Muscle of leg (tissue), 3 donors: ENCODE measurements at regions not wholly inside any gene's neighbourhood (a gene's known extent, or its start where the extent isn't known, plus 50 kb on each side); places are given as distances from the start of the nearest gene placed in this dataset.

Experiments used
- DNase-seq: peaks from one replicate; pipeline ENCODE4 v3.0.0; 2013
- H3K27ac ChIP-seq: one replicate; pipeline ENCODE4 v1.5.1; 2013; ENCODE audit warnings: mild to moderate bottlenecking, low read length, control low read depth
- H3K27me3 ChIP-seq: one replicate; pipeline ENCODE4 v1.6.1; 2013; ENCODE audit warnings: low read length; ENCODE audit not compliant: control insufficient read depth, insufficient read depth
- H3K36me3 ChIP-seq: one replicate; pipeline ENCODE4 v1.6.1; 2013; ENCODE audit warnings: low read length; ENCODE audit not compliant: control insufficient read depth, insufficient read depth
- H3K4me1 ChIP-seq: one replicate; pipeline ENCODE4 v1.6.1; 2013; ENCODE audit warnings: low read length; ENCODE audit not compliant: control insufficient read depth, insufficient read depth
- H3K4me3 ChIP-seq: one replicate; pipeline ENCODE4 v1.5.1; 2013; ENCODE audit warnings: low read length, control low read depth
- H3K9me3 ChIP-seq: replicated peaks from 2 replicates; pipeline ENCODE4 v1.6.1; 2013; ENCODE audit warnings: low read depth, low read length; ENCODE audit not compliant: control insufficient read depth
- WGBS: methylation state at CpG from one replicate; pipeline ENCODE4 v1.1.5; 2013; ENCODE audit warnings: missing lambda C conversion rate; ENCODE audit not compliant: insufficient coverage; 5-methylcytosine and 5-hydroxymethylcytosine counted together

GRCh38 chr6:94645191-94645590 is 932.1 kb upstream of the MANEA start:
- H3K4me3 ChIP-seq, result no peak overlapping the region
- H3K27ac ChIP-seq, result no peak overlapping the region
- H3K36me3 ChIP-seq, result no peaks in the 10 kb centered on the region
- H3K9me3 ChIP-seq, result no peaks in the 10 kb centered on the region
- H3K27me3 ChIP-seq, result no peaks in the 10 kb centered on the region
- H3K4me1 ChIP-seq, result no peaks in the 10 kb centered on the region
- DNase-seq, result no peak

- no peak for DNase-seq
- no CpG with 5 or more reads among the region's 5 CpGs for WGBS
- Histone ChIP-seq H3K27ac (no peak overlapping the region), H3K27me3 (no peaks in the 10 kb centered on the region), H3K9me3 (no peaks in the 10 kb centered on the region), H3K4me3 (no peak overlapping the region), H3K4me1 (no peaks in the 10 kb centered on the region), H3K36me3 (no peaks in the 10 kb centered on the region)
Measured at GRCh38 chr6:94639564-94639963, 937.8 kb upstream of the MANEA start.

GRCh38 chr6:94636780-94637385 is 940.5 kb upstream of the MANEA start:
- H3K27me3 ChIP-seq, result no peaks in the 10 kb centered on the region
- H3K4me3 ChIP-seq, result no peak overlapping the region
- H3K36me3 ChIP-seq, result no peaks in the 10 kb centered on the region
- no CpG with 5 or more reads among the region's 4 CpGs for WGBS
- H3K27ac ChIP-seq, result no peak overlapping the region
- no peaks in the 10 kb centered on the region for H3K9me3 ChIP-seq
- no peaks in the 10 kb centered on the region for H3K4me1 ChIP-seq
- peak; percentile 20 for DNase-seq

- Histone ChIP-seq H3K27me3 (no peaks in the 10 kb centered on the region), H3K4me3 (no peak overlapping the region), H3K27ac (no peak overlapping the region), H3K36me3 (no peaks in the 10 kb centered on the region), H3K4me1 (no peaks in the 10 kb centered on the region), H3K9me3 (no peaks in the 10 kb centered on the region)
- no peak for DNase-seq
Measured at GRCh38 chr6:94623586-94623985, 953.7 kb upstream of the MANEA start.

- no peaks in the 10 kb centered on the region for H3K4me1 ChIP-seq
Measured at GRCh38 chr6:94622783-94623182, 954.6 kb upstream of the MANEA start.

GRCh38 chr6:94600636-94601035 is 976.7 kb upstream of the MANEA start:
- no peaks in the 10 kb centered on the region for H3K4me1 ChIP-seq
- H3K36me3 ChIP-seq, result no peaks in the 10 kb centered on the region
- no CpG with 5 or more reads among the region's 1 CpG for WGBS
- no peak for DNase-seq
- H3K27me3 ChIP-seq, result no peaks in the 10 kb centered on the region
- H3K4me3 ChIP-seq, result no peak overlapping the region
- no peaks in the 10 kb centered on the region for H3K9me3 ChIP-seq
- H3K27ac ChIP-seq, result no peak overlapping the region

More at GRCh38 chr6:94622783-94623182, 954.6 kb upstream of the MANEA start:
- DNase-seq, result no peak
- H3K27ac ChIP-seq, result no peak overlapping the region
- no peaks in the 10 kb centered on the region for H3K9me3 ChIP-seq
- H3K36me3 ChIP-seq, result no peaks in the 10 kb centered on the region
- no peak overlapping the region for H3K4me3 ChIP-seq
- H3K27me3 ChIP-seq, result no peaks in the 10 kb centered on the region

- Histone ChIP-seq H3K27ac (no peak overlapping the region), H3K4me1 (no peaks in the 10 kb centered on the region), H3K27me3 (no peaks in the 10 kb centered on the region), H3K9me3 (no peaks in the 10 kb centered on the region), H3K36me3 (no peaks in the 10 kb centered on the region), H3K4me3 (no peak overlapping the region)
- no CpG with 5 or more reads among the region's 2 CpGs for WGBS
- DNase-seq, result no peak
Measured at GRCh38 chr6:94597487-94597886, 979.8 kb upstream of the MANEA start.

GRCh38 chr6:94590416-94590815 is 986.9 kb upstream of the MANEA start:
- 80% methylated on average over 1 of the region's 6 CpGs for WGBS
- H3K4me1 ChIP-seq, result no peaks in the 10 kb centered on the region
- H3K9me3 ChIP-seq, result no peaks in the 10 kb centered on the region
- no peak overlapping the region for H3K4me3 ChIP-seq
- no peak for DNase-seq
- H3K27ac ChIP-seq, result no peak overlapping the region
- no peaks in the 10 kb centered on the region for H3K36me3 ChIP-seq
- no peaks in the 10 kb centered on the region for H3K27me3 ChIP-seq

- H3K27me3 ChIP-seq, result no peaks in the 10 kb centered on the region
- no peaks in the 10 kb centered on the region for H3K4me1 ChIP-seq
- WGBS, result no CpG with 5 or more reads among the region's 3 CpGs
- no peaks in the 10 kb centered on the region for H3K9me3 ChIP-seq
- DNase-seq, result no peak
- H3K27ac ChIP-seq, result no peak overlapping the region
- H3K36me3 ChIP-seq, result no peaks in the 10 kb centered on the region
- no peak overlapping the region for H3K4me3 ChIP-seq
Measured at GRCh38 chr6:94588301-94588700, 989.0 kb upstream of the MANEA start.

- Histone ChIP-seq H3K4me1 (no peaks in the 10 kb centered on the region), H3K9me3 (no peaks in the 10 kb centered on the region), H3K27ac (no peak overlapping the region), H3K27me3 (no peaks in the 10 kb centered on the region), H3K36me3 (no peaks in the 10 kb centered on the region), H3K4me3 (no peak overlapping the region)
- DNase-seq, result no peak
- WGBS, result 50% methylated on average over 1 of the region's 2 CpGs
Measured at GRCh38 chr6:94584211-94584610, 993.1 kb upstream of the MANEA start.

- DNase-seq, result no peak
- Histone ChIP-seq H3K27ac (no peak overlapping the region), H3K4me1 (no peaks in the 10 kb centered on the region), H3K9me3 (no peaks in the 10 kb centered on the region), H3K27me3 (no peaks in the 10 kb centered on the region), H3K36me3 (no peaks in the 10 kb centered on the region), H3K4me3 (no peak overlapping the region)
- 65% methylated on average over 5 of the region's 5 CpGs for WGBS
Measured at GRCh38 chr6:94570581-94570980, 1006.8 kb upstream of the MANEA start.
